Hematopoietic multipotent progenitor cell treated with erythropoietin and hydrocortisone succinate and interleukin-3 and kit ligand, for 15 days (in vitro differentiated cells): ENCODE measurements at regions not wholly inside any gene's neighbourhood (a gene's known extent, or its start where the extent isn't known, plus 50 kb on each side); places are given as distances from the start of the nearest gene placed in this dataset.

Experiments used
- DNase-seq: peaks from one replicate; pipeline ENCODE4 v3.0.0-alpha.2; 2015; ENCODE audit warnings: low spot score

DNA sequence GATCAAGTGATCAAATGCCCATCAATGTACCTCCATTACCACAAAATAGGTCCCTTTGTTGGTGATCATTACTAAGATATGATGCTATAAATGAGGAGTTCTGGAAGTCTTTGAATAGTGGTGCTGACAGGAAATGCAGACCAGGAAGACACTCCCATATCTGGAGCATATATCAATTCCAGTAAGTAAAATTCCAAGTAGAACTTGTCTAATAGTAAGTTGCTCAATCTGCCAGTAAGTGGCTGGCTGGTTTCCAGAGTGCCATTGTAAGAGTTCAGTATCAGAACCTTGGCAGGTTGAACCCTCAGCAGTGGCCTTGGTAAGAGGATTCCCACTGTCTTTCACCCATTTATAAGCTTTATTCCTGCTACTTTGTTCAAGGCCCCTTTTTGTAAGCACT lies 379.9 kb upstream of the RBMS3 start:
- DNase-seq, result no peak

DNA sequence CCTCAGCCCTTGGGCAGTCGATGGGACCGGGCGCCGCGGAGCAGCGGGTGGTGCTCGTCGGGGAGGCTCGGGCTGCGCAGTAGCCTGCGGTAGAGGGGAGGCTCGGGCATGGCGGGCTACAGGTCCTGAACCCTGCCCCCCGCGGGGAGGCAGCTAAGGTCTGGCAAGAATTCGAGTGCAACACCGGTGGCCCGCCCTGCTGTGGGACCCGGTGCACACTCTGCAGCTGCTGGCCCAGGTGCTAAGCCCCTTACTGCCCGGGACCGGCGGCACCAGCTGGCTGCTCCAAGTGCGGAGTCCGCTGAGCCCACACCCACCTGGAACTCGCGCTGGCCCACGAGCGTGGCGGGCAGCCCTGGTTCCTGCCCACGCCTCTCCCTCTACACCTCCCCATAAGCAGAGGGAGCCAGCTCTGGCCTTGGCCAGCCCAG lies 377.7 kb upstream of the RBMS3 start:
- DNase-seq, result no peak

DNA sequence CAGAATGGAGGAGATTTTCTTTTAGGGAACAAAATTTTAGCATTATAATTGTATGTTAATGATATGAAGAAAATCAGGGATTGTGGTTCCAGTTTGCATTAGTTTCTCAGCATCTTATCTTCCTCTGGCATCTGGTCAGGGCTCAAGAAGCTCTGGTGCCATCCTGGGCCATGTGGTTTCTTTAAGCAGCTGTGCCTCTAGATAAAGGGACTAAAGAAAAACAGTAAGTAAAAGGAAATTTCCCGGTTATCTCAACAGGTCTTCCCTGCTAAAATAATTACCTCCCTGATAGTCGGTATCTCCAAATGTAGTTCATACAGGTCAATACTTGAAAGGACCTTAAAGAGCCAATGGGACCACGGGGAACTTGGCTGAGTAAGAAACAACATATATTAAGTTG lies 375.1 kb upstream of the RBMS3 start:
- no peak for DNase-seq

DNA sequence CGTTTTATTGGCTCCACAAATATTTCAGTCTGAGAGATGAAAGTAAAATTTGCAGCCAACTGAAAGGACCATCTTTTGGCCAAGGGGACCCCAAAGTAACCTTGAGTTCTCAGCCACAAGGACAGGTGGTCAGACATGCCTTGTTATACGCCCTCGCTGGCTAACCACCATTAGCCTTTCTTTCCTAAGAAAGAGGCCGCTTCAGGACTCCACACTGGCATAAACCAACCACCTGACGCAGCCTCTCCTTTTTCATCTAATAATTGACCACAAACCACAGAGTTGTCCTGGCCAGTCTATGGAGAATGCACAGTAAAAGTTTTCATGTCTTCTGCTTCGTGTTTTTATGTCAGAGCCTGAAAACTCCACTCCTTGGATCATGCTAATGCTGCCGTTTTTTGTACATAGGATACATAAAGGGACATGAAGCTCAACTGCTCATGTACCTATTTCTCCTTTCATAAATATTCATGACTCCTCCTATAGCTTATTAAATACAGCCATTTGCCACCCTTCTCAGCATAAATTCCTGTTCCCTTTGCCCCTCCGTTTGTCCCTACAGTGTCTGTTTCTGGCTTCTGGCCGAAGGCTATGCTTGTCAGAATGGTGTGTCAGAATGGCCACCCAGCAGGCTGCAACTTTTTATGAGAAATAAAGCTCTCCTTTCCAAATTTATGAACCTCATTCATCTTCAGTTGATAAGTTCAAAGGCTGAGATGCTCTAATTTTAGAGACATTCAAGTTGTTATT lies 374.1 kb upstream of the RBMS3 start:
- no peak for DNase-seq

DNA sequence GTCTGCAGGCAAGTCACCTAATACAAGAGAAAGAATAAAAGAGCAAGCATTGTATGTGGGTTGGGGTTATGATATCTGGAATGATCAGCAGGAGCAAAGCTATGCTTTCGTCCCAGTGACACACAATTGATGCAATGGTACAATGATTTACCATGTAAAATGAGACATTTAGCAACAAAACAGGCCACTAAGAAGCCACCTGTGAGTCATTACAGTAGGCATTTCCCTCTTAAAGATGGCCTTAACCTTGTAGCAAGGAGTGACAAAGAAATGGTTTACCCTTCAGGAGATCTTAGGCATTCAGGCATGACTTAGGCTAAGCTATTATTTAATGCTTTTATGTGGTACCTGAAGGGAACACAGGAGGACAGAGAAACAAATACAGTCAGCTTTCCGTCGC lies 373.3 kb upstream of the RBMS3 start:
- no peak for DNase-seq

DNA sequence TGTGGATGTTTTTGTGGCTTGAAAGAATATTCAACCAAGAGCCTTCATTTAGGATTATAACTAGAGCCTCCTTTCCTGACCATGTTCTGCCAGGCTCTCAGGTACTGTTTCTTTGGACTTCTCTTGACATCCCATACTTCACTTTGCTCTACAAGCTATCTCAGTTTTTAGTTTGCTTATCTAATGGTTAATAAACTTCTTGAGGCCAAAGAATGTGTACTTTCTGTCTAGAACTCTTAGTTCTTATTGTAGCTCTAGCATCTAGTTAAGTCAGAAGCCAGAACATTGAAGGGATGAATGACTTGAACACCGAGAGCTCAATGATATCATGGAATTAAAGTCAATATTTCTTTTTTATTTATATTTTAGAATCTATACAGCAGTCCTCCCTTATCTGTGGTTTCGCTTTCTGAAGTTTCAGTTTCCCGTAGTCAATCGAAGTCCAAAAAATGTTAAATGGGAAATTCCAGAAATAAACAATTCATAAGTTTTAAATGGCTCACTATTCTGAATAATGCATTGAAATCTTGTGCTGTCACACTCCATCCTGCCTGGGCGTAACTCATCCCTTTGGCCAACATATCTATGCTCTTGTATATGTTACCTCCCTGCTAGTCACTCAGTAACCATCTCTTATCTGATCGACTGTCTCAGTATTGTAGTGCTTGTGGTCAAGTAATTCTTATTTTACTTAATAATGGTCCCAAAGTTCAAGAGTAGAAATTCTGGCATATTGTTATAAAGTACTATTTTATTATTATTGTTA lies 368.6 kb upstream of the RBMS3 start:
- no peak for DNase-seq

DNA sequence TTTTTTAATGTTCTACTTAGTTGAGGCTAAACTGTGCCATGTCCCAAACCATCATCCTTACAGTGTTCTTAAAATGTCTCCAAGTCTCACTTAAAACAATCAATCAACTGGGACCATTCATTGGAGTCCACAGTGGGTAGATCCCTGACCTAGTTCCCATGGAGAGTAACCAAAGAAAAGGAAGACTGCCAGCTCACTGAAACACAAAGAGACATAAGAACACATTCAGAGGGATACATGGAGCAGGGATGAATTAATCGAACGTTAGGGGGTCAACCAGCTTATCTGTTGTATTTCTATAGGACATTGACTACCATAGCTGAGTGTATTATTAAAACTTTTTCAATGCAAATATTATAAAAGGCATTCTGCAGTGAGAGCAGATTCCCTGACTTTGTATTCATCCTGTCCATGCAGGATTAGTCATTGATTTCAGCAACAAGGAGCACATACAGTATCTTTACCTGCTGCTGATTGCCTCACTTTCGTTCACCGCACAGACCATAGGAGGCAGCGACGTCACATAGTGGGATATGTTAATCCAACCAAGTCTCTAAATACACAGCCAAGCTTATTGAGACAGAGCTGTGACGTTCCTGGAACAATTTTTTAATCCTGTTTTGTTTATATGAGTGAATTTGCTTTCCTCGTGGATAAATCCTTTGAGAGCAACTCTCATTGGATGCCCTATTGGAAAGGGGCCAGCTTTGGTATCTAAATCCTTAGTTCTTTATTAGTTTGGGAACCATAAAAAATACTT lies 364.9 kb upstream of the RBMS3 start:
- DNase-seq, result no peak

DNA sequence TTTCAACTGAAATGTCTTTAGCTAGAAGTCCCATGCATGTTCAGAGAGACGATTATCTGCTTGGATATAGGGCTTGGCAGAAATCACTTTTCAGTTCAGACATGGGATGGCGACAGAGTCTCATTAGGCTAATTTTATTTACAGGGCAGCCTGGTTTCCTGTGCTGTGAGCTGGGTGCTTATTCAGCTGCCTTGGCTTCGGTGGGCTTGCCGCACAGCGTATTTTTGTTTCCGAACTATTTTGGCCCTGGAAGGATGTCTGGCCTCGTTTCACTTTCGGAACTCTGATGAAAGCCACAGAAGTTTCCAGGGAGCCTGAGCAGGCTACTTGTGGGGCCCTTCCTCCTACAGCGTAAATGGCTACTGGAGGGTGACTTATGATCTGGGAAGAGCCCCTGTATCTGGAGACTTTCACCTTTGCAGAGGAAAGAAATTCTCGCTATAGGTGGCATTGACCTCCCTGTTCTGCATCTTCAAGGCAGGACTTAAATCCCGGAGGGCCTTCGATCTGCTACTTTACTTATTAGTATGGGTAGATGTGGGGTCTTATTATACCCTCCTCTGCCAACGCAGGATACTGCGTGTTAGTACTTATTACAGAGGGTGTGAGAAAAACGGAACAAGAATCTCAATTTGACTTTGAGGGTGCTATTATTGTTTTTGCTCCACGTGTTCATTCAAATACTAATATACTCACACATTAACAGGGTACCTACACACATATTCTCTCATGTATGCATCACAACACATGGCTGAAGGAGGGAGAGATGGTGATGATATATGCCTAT lies 364.0 kb upstream of the RBMS3 start:
- DNase-seq, result no peak

DNA sequence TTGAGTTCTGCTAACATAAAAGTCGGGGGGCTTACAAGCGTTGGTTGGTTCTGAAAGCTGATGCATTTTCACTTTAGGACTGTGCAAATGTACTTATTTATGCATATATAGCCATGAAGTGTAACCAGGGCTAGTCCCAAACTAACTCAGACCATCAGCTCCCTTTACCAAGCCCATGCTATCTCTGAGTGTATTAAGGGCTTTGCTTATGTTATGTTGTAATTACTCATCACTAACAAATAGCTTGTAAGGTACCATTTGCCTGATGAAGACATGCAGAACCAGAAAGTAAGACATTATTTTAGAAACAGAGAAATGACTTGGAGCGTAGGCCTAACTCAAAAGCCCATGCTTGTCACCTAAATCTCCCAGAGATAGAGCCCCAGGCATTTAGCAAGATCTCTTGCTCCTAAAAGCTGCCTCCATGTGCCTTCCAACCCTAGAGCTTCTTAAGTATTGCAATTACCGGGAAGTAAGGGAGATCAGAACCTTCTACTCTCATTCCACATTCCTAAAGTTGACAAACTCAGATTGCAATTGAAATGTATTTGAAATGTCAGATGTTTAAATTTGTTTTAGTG lies 362.9 kb upstream of the RBMS3 start:
- no peak for DNase-seq

DNA sequence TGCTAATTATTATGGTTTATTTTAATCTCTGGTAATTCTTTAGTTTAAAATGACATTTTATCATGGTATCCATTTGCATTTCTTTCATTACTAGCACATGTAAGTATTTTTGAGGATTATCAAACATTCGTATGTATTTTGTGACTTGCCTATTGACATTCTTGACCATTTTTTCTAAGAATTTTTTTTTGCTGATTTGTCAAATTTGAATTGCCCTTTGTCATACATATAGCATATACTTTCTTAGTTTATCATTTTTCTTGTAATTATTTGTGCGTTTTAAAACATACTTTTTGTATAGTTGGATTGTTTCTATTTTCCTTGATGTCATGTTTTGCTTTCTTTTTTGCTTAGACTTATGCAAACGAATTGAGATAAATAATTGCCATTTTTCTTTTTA lies 358.5 kb upstream of the RBMS3 start:
- no peak for DNase-seq

DNA sequence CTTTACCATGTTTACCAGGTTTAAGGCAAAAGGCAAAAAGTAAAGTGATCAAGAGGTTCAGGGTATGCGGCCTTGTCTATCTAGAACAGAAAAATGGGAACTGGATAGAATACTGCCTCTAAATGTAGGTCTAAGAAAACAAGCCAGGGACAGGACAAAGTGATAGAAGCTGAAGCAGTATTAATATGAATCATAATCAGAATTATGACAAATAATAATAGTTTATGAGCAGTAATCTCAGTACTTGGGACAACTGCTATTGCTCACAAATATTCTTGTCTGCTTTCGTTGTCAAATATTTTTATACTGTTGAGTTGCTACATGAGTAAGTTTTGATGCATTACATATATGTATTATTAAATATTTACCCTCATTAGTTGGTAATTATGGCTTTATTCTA lies 356.9 kb upstream of the RBMS3 start:
- no peak for DNase-seq

DNA sequence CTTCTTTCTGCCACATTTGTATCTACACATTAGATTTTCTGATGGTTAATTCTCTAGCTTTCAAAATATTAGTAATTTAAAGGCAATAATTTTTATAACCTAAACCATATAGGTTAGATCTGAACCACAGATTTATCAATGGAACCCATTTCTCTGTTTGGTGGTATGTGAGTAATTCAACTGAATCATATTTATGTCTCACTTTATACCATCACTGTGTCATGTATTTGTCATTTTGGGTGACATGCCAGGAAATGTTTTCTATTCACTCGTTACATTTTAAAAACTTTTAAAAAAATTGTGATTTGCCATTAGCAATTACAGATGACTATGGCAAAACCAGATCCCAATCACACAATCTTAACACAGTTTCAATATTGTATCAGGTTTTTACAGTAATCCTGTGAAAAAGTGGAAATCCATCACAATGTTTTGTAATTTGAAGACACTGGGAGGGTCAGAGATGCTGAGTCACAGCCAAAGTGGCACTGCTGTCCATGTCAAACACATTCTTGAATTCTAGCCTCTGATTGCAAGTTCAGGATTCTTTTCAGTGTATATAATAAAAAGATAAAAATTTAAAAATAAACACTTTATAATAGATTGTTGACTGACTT lies 356.0 kb upstream of the RBMS3 start:
- DNase-seq, result no peak

DNA sequence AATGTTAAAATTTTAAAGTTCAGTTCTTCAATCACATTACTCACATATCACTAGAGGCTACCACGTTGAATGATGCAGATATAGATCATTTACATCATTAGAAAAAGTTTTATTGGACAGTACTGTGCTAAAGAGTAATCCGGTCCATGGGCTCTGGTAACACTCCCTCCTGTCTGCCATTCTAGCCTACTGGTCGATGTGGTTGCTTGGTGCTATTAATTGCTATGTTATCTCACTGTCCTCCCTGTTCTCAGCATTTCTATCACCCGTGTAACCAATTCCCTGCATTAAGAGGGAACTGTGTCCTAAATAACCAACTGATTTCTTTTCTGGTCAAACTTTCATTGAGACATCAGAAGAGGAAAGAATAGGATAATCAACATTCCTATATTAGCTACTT lies 347.5 kb upstream of the RBMS3 start:
- no peak for DNase-seq

DNA sequence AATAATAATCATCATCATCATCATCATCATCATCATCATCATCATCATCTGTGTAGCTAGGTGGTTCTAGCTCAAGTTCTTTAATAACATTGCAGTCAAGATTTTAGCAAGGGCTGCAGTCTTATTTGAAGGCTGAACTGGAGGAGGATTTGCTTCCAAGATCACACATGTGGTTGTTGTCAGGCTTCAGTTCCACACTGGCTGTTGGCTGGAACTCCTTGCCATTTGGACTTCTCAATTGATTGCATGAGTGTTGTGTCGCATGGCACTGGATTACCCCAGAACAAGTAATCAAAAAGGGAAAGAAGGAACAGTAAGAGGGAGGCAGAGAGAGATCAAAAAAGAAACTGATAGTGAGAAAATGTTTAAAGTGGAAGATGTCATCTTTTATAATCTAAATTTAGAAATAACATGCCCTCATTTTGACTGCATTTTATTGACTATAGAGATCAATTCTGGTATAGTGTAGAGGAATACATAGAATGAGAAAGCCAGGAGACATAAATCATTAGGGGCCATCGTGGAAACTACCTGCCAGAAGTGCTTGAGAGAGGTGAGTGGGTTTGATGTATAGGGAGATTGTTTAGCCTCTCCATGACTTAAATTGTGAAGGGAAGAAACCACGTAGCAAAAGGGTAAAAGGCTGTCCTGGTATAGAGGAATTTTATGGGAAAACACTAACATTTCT lies 346.6 kb upstream of the RBMS3 start:
- no peak for DNase-seq

DNA sequence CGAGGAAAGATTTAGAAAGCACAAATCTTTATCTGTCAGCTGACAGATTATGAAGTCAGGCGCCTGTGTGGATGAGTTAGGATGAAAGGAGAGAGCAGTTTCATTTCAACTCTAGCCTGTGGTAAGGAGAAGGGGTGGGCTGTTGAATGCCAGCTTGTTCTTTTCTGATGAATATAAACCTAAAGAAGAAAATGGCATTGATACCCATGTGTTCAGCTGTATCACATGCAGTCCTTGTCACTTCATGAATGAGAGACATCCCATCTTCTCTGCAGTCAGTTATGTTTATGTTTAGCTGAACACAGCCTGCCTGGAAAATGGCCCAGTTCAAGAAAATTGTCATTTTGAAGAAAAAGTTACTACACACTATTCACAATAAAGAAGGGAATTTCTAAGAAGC lies 345.7 kb upstream of the RBMS3 start:
- no peak for DNase-seq

DNA sequence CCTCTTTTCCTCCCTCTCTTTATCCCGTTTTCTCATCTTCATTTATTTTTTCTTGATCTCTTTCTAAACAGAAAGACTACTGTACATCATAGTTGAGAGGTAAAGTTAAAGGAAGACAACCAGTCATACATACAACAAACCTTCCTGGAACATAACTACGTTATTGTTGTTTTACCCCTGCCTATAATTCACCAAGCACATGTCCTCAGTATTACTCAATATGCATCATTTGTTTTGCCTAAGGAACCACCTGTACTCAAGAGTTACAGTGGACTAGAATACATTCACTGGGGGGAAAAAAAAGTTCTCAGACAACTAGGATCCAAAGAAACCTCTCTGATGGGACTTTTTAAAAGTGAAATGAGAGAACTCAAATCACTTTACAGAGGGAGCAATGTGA lies 344.7 kb upstream of the RBMS3 start:
- DNase-seq, result no peak

DNA sequence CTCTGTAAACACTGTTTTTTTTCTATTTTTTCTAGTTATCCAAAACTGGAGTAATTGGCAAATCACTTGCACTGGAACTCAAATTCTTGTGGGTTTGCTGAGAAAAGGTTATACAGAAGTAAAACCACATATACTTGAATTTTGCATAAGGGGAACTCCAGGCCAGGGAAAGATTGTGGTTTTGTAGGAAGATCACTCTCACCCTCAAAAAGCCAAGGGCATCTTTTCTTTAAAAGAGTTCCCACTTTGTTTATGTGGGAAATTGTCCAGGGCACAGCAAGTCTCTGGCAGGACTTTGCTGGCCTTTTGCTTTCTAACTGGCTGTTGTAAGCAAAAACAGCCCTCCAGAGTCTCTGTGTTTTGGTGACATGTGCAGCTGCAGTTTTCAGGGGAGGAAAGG lies 340.3 kb upstream of the RBMS3 start:
- DNase-seq, result no peak

DNA sequence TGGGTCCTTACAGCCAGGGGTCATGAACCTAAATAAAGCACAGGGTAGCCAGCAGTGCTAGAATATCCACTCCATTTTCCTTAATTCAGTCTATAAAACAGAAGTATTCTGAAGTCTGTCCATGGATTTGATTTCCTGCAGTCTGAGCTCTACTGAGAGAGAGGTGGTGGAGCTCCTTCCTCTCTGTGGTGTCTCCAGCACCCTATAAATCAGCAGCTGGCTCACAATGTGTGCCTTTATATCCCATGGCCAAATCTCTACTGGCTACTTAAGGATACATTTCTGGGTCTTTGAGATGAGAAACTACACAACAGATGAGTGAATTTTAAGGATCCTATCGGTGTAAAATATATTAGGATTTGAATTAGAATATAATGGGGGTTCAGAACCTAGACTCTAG lies 339.9 kb upstream of the RBMS3 start:
- DNase-seq, result no peak

DNA sequence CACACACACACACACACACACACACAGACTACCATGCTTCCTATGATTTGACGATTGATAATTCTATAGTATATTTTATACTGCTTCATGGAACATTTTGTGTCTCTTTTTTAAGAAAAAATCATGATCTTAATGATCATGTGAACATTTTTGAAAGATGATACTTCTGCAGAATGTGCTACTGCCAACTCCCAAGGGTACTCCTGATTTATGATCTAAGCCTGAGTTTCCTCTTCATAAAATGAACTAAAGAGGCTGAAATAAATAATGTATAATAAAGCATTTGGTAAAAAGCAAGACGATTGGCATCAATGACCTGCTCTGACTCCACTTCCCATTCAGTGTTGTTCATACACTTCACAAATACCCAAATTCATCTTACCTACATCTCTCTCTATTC lies 333.8 kb upstream of the RBMS3 start:
- no peak for DNase-seq

DNA sequence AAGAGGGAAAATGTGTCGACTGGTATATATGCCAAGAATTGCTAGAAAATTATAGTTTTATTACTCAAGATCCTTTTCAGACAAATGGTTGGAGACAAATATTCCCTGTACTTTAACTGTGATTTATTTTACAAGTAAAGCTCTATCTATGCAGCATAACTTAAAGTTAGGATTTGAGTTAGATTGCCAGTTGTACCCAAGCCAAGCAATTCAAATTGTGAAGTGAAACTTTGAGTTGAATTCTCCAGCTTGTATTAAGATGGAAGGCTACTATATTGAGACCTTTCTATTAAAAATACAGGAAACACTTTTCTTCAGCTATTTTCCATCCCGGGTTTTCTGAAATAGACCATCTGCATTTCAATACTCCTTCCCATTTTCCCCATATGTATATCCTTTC lies 333.1 kb upstream of the RBMS3 start:
- DNase-seq, result no peak

DNA sequence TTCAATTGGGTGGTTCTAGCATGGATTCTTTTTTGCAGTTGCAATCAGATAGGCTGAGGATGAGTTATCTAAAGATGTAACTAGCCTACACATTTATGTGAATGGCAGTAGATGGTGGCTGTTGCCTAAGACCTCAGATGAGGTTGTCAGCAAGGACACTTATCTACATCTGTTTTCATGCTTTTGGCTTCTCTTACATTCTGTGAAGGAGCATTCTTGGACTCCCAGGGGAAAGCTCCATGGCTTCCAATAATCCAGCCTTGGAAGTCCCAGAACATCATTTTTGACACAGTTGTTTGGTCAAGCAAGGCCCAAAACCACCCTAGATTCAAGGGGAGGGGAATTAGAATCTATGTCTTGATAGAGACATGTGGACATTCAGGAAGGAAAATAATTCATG lies 332.2 kb upstream of the RBMS3 start:
- DNase-seq, result no peak
